ENCODE measurements at regions not wholly inside any gene's neighbourhood (a gene's known extent, or its start where the extent isn't known, plus 50 kb on each side); places are given as distances from the start of the nearest gene placed in this dataset.
"Not testable (repeated sequence)": the region's sequence is repeated elsewhere in the genome, so short reads cannot be mapped to it uniquely, and the experiment has no call there.

DNA sequence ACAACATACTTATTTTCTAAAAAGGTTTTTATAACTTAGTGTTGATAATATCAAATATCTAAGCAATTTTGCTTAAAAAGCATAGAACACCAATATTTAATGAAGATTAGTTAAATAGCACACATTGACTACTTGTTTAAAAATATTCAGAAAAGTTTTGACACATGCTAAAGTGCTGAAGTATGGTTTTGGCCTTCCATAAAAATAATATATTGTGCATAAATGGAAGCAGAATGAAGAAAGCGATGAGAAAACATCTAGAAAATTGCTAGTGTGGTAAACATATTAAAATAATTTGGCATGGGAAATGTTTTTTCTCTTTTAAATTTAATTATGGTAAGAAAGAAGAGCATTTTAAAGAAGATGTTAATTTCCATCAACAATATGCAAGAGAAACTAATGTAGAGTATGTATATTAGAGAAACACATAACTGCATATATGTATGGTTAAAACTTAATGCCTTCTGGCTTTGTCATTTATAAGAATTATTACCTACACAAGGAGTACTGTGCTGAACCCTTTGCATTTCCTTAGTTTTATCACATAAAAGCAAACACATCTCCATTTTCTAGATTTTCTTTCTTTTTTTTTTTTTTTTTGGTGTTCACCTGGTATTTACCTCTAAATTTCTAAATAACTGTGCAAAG, 921.0 kb upstream of the ADAMTS5 start:
- H3K79me2 ChIP-seq (ENCODE audit: insufficient read depth, low read length); ATAC-seq (ENCODE audit: insufficient read depth, low read depth); H3K4me2 ChIP-seq (ENCODE audit: insufficient read depth, low read length); H3K9me3 ChIP-seq (ENCODE audit: insufficient read depth, low read length, severe bottlenecking); H2AFZ ChIP-seq (ENCODE audit: low read depth, low read length); DNase-seq; H3K9ac ChIP-seq (ENCODE audit: low read depth, low read length); H3K4me1 ChIP-seq (ENCODE audit: insufficient read depth, low read length); H3K27me3 ChIP-seq (ENCODE audit: insufficient read depth, low read length, poor library complexity); H3K27ac ChIP-seq (ENCODE audit: low read length); H3K36me3 ChIP-seq (ENCODE audit: insufficient read depth, low read length); H4K20me1 ChIP-seq (ENCODE audit: insufficient read depth, low read length); H3K4me3 ChIP-seq (ENCODE audit: low read depth in 1 of 2, low read length in 2 of 2): not testable (repeated sequence)

DNA sequence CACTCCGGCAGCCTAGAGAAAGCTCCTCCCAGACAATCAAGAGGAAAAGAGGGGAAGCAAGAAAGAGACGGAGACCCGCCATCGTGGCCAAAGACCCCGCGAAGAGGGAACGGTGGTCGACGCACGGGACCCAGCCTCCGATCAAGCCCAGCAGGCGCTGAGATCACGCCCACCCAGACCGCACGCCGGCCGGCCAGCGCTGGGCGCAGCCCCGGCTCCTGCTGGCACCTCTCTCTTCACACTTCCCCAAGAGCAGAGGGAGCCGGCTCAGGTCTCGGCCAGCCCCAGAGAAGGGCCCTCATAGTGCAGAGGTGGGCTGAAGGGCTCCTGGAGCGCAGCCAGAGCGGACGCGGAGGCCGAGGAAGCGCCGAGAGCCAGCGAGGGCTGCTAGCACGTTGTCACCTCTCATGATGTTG, 918.4 kb upstream of the ADAMTS5 start:
- no peak for ATAC-seq (ENCODE audit: insufficient read depth, low read depth)
- no peaks in the 10 kb centered on the region for H3K27me3 ChIP-seq (ENCODE audit: insufficient read depth, low read length, poor library complexity)
- no peak for TF ChIP-seq EZH2 (IDR thresholded peaks at IDR 0.05; ENCODE audit: borderline replicate concordance, low read depth, low read length, severe bottlenecking)
- TF ChIP-seq, protein P1, sequence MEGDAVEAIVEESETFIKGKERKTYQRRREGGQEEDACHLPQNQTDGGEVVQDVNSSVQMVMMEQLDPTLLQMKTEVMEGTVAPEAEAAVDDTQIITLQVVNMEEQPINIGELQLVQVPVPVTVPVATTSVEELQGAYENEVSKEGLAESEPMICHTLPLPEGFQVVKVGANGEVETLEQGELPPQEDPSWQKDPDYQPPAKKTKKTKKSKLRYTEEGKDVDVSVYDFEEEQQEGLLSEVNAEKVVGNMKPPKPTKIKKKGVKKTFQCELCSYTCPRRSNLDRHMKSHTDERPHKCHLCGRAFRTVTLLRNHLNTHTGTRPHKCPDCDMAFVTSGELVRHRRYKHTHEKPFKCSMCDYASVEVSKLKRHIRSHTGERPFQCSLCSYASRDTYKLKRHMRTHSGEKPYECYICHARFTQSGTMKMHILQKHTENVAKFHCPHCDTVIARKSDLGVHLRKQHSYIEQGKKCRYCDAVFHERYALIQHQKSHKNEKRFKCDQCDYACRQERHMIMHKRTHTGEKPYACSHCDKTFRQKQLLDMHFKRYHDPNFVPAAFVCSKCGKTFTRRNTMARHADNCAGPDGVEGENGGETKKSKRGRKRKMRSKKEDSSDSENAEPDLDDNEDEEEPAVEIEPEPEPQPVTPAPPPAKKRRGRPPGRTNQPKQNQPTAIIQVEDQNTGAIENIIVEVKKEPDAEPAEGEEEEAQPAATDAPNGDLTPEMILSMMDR (IDR thresholded peaks at IDR 0.05; ENCODE audit: borderline replicate concordance, extremely low read depth, low read length, poor library complexity, severe bottlenecking): no peak
- no peak overlapping the region for H2AFZ ChIP-seq (ENCODE audit: low read depth, low read length)
- no peaks in the 10 kb centered on the region for H3K9me3 ChIP-seq (ENCODE audit: insufficient read depth, low read length, severe bottlenecking)
- H3K9ac ChIP-seq (ENCODE audit: low read depth, low read length): no peak overlapping the region
- no peak overlapping the region for H3K4me3 ChIP-seq (ENCODE audit: low read depth in 1 of 2, low read length in 2 of 2)
- no peaks in the 10 kb centered on the region for H3K79me2 ChIP-seq (ENCODE audit: insufficient read depth, low read length)
- H3K4me1 ChIP-seq (ENCODE audit: insufficient read depth, low read length): no peaks in the 10 kb centered on the region
- DNase-seq: no peak
- no peak overlapping the region for H3K27ac ChIP-seq (ENCODE audit: low read length)
- no peaks in the 10 kb centered on the region for H3K36me3 ChIP-seq (ENCODE audit: insufficient read depth, low read length)
- no peak overlapping the region for H3K4me2 ChIP-seq (ENCODE audit: insufficient read depth, low read length)
- no peaks in the 10 kb centered on the region for H4K20me1 ChIP-seq (ENCODE audit: insufficient read depth, low read length)

GRCh38 chr21:27881331-27881730, 914.4 kb upstream of the ADAMTS5 start:
- not testable (repeated sequence) for H3K36me3 ChIP-seq (ENCODE audit: insufficient read depth, low read length)

GRCh38 chr21:27872411-27872810, 905.5 kb upstream of the ADAMTS5 start:
- H3K9me3 ChIP-seq (ENCODE audit: insufficient read depth, low read length, severe bottlenecking); DNase-seq; H3K4me1 ChIP-seq (ENCODE audit: insufficient read depth, low read length); H3K4me2 ChIP-seq (ENCODE audit: insufficient read depth, low read length); H3K27me3 ChIP-seq (ENCODE audit: insufficient read depth, low read length, poor library complexity); H2AFZ ChIP-seq (ENCODE audit: low read depth, low read length); H3K36me3 ChIP-seq (ENCODE audit: insufficient read depth, low read length); H4K20me1 ChIP-seq (ENCODE audit: insufficient read depth, low read length); H3K27ac ChIP-seq (ENCODE audit: low read length); H3K4me3 ChIP-seq (ENCODE audit: low read depth in 1 of 2, low read length in 2 of 2); H3K9ac ChIP-seq (ENCODE audit: low read depth, low read length); ATAC-seq (ENCODE audit: insufficient read depth, low read depth); H3K79me2 ChIP-seq (ENCODE audit: insufficient read depth, low read length): not testable (repeated sequence)

More at GRCh38 chr21:27881331-27881730, 914.4 kb upstream of the ADAMTS5 start:
- H3K4me2 ChIP-seq (ENCODE audit: insufficient read depth, low read length); H4K20me1 ChIP-seq (ENCODE audit: insufficient read depth, low read length); H3K79me2 ChIP-seq (ENCODE audit: insufficient read depth, low read length); H3K4me3 ChIP-seq (ENCODE audit: low read depth in 1 of 2, low read length in 2 of 2); H3K4me1 ChIP-seq (ENCODE audit: insufficient read depth, low read length); H3K27ac ChIP-seq (ENCODE audit: low read length); H2AFZ ChIP-seq (ENCODE audit: low read depth, low read length); H3K9me3 ChIP-seq (ENCODE audit: insufficient read depth, low read length, severe bottlenecking); ATAC-seq (ENCODE audit: insufficient read depth, low read depth); H3K9ac ChIP-seq (ENCODE audit: low read depth, low read length); DNase-seq; H3K27me3 ChIP-seq (ENCODE audit: insufficient read depth, low read length, poor library complexity): not testable (repeated sequence)

DNA sequence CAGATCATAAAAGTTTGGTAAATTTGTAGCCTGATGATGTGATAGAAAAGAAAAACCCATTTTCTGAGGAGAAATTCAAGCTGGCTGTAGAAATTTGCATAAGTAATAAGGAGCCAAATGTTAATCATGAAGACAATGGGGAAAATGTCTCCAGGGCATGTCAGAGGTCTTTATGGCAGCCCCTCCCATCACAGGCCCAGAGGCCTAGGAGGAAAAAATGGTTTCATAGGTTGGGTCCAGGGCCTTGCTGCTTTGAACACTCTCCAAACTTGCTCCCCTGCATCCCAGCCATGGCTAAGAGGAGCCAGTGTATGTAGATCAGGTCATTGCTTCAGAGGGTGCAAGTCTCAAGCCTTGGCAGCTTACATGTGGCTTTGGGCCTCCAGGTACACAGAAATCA, 903.9 kb upstream of the ADAMTS5 start:
- not testable (repeated sequence) for H3K4me3 ChIP-seq (ENCODE audit: low read depth in 1 of 2, low read length in 2 of 2); DNase-seq; H3K9me3 ChIP-seq (ENCODE audit: insufficient read depth, low read length, severe bottlenecking); H3K79me2 ChIP-seq (ENCODE audit: insufficient read depth, low read length); H3K27ac ChIP-seq (ENCODE audit: low read length); H3K4me1 ChIP-seq (ENCODE audit: insufficient read depth, low read length); H3K36me3 ChIP-seq (ENCODE audit: insufficient read depth, low read length); ATAC-seq (ENCODE audit: insufficient read depth, low read depth); H3K4me2 ChIP-seq (ENCODE audit: insufficient read depth, low read length); H3K27me3 ChIP-seq (ENCODE audit: insufficient read depth, low read length, poor library complexity); H3K9ac ChIP-seq (ENCODE audit: low read depth, low read length); H2AFZ ChIP-seq (ENCODE audit: low read depth, low read length); H4K20me1 ChIP-seq (ENCODE audit: insufficient read depth, low read length)

DNA sequence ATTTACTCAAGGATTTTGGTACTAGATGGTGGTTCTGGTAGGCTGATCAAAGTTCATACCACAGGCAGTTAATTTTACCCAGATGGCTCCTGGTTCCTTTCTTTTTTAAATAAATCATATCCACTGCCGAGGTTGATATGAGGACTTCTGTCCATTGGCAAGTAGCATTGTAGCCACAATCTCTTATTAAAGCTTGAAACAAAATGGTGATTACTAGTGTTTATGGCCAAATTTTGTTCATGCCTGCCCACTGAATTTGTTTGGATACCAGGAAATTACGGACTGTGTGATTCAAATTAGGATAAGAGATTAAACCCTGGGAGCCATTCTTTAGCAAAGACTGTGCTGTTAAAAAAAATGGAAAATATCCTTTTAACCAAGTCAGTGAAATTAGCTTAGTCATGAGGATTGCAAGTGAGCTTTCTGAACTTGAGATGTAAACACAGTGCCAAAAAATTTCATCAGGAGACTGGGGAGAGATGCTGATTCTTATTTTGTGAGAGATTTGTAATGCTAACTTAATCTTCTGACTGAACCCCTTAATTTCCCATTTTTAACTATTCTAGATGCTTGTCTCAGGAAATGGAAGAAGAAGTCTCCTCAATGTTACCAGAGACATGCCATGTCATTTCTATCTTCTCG, 893.5 kb upstream of the ADAMTS5 start:
- H3K4me1 ChIP-seq (ENCODE audit: insufficient read depth, low read length); H3K4me2 ChIP-seq (ENCODE audit: insufficient read depth, low read length); H3K36me3 ChIP-seq (ENCODE audit: insufficient read depth, low read length); H3K27me3 ChIP-seq (ENCODE audit: insufficient read depth, low read length, poor library complexity); H3K9me3 ChIP-seq (ENCODE audit: insufficient read depth, low read length, severe bottlenecking); H2AFZ ChIP-seq (ENCODE audit: low read depth, low read length); ATAC-seq (ENCODE audit: insufficient read depth, low read depth); H3K79me2 ChIP-seq (ENCODE audit: insufficient read depth, low read length); H4K20me1 ChIP-seq (ENCODE audit: insufficient read depth, low read length); H3K4me3 ChIP-seq (ENCODE audit: low read depth in 1 of 2, low read length in 2 of 2); H3K27ac ChIP-seq (ENCODE audit: low read length); H3K9ac ChIP-seq (ENCODE audit: low read depth, low read length); DNase-seq: not testable (repeated sequence)

DNA sequence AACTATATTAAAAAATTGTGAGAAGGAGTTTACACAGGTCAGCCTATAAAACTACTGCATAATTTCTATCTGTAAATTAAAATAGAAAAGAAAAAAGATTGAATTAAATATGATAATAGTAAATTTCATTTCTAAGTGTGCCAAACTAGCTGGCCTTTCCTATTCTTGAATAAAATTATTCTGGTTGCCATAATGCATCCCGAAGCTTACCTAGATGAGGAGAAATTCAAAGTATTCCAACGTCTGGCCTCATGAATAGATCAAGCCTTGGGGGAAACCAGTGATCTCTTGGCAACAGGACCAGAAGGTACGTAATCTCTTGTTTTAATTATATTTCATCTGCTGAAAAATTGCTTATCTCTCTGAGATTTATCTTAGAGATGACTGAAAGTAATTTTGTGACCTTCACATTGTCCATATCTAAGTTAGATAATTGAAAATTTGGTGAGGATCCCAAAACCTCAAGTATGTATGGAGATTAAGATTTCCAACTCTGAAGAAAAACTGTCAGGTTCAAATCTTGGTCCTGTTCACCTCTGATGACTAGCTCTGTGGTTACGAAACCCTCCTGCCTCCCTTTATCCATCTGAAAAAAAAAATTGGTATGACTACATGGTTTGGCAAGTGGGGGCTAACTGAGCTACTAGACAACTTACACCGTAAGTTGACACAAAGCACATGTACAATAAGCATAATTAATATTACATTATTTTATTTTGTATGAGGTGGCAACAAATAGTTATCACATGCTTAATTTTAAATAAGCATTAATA, 891.4 kb upstream of the ADAMTS5 start:
- H3K36me3 ChIP-seq (ENCODE audit: insufficient read depth, low read length); DNase-seq; H3K4me1 ChIP-seq (ENCODE audit: insufficient read depth, low read length); H3K27ac ChIP-seq (ENCODE audit: low read length); ATAC-seq (ENCODE audit: insufficient read depth, low read depth); H4K20me1 ChIP-seq (ENCODE audit: insufficient read depth, low read length); H3K9ac ChIP-seq (ENCODE audit: low read depth, low read length); H2AFZ ChIP-seq (ENCODE audit: low read depth, low read length); H3K4me3 ChIP-seq (ENCODE audit: low read depth in 1 of 2, low read length in 2 of 2); H3K27me3 ChIP-seq (ENCODE audit: insufficient read depth, low read length, poor library complexity); H3K9me3 ChIP-seq (ENCODE audit: insufficient read depth, low read length, severe bottlenecking); H3K79me2 ChIP-seq (ENCODE audit: insufficient read depth, low read length); H3K4me2 ChIP-seq (ENCODE audit: insufficient read depth, low read length): not testable (repeated sequence)
